Astrocyte of the spinal cord (primary cell): ENCODE measurements at regions not wholly inside any gene's neighbourhood (a gene's known extent, or its start where the extent isn't known, plus 50 kb on each side); places are given as distances from the start of the nearest gene placed in this dataset.
A peak's percentile ranks its signal among the peaks of the same experiment; 100 is the strongest.

Experiments used
- DNase-seq: peaks from one replicate; pipeline ENCODE4 v3.0.0; 2011; ENCODE audit warnings: low read depth, low spot score
- H3K4me3 ChIP-seq: 2 replicates; pipeline ENCODE4 v1.5.1; 2011; ENCODE audit warnings: low read depth, mild to moderate bottlenecking, low read length, moderate library complexity
- in situ Hi-C: cut with HindIII; loops from 2 replicates; pipeline ENCODE4 v1.10.0; 2017; ENCODE audit warnings: low sequenced_read_pairs
- TF ChIP-seq, protein P1 (sequence below): IDR thresholded peaks from 2 replicates; pipeline ENCODE4 v1.5.1; 2012; ENCODE audit warnings: low read depth, mild to moderate bottlenecking, low read length, inconsistent platforms

DNA sequence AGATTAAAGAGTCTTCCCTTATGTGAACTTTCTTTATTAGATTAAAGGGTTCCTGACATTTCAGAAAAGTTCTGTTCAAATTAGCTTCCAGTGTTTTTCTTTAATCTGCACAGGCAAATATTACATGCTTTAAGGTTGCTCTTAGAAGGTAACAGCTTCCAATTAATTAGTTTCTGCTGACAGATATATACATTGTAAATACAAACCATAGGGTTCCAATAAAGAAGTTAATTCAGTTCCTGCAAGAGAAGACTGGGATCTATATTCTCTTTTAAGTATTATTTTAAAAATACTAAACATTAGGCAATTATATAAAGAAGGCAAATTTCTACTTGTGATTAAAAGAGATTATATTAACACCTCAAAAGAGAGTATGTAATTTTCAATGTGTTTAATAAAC is 795.7 kb downstream of the MAT2B start:
- DNase-seq, result no peak
- TF ChIP-seq, protein P1, sequence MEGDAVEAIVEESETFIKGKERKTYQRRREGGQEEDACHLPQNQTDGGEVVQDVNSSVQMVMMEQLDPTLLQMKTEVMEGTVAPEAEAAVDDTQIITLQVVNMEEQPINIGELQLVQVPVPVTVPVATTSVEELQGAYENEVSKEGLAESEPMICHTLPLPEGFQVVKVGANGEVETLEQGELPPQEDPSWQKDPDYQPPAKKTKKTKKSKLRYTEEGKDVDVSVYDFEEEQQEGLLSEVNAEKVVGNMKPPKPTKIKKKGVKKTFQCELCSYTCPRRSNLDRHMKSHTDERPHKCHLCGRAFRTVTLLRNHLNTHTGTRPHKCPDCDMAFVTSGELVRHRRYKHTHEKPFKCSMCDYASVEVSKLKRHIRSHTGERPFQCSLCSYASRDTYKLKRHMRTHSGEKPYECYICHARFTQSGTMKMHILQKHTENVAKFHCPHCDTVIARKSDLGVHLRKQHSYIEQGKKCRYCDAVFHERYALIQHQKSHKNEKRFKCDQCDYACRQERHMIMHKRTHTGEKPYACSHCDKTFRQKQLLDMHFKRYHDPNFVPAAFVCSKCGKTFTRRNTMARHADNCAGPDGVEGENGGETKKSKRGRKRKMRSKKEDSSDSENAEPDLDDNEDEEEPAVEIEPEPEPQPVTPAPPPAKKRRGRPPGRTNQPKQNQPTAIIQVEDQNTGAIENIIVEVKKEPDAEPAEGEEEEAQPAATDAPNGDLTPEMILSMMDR, result no peak
- no peak overlapping the region for H3K4me3 ChIP-seq
- in situ Hi-C loops, result no loop called here

DNA sequence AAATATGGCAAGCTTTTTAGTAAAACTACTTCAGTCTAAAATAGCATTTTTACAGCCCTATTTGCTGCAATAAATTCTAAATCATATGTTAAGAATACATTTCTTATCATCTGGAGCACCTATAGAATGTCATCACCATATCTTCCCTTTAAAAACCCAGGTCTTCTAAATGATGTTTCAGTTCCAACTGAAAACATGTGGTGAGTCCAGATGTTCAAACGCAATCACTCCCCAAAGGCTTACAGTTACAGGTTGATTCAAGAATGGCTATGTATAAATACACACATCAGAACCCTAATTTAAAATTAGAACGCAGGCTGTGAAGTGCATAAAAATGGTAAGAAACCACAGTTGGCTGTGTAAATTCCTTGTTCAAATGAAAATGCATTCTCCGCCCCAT is 796.3 kb downstream of the MAT2B start:
- no peak overlapping the region for H3K4me3 ChIP-seq
- no peak for DNase-seq
- in situ Hi-C loops, result no loop called here
- TF ChIP-seq, protein P1, result no peak

DNA sequence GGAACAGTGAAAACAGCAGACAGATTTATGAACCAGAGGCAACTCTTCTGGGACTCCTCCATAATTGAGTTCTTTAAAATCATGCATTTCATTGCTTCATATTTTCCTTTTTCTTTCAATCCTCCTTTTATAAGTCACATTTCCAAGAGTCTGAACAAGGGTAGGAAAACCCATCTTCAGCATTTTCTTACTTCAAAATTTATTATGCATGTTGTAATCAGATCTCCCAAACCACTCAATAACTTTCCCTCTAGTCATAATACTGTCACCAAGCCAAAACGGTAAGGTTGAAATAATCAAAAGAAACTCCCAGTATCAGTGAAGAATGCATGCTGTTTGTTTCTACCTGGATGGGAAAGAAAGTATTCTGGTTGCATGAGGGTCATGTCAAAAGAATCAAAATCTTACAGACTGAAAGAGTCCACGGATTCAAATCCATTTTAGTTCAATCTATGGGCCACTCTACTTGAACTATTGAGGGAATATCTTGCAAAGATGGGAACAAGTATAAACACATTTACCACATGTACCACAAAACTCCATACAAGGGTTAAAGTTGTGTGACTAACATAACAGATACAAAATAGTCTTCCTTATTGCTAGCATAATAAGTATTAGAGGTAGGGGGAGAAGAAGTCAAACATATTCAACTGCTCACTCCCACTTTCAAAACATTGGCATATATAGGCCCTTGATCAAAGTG is 797.3 kb downstream of the MAT2B start:
- TF ChIP-seq, protein P1, result no peak
- H3K4me3 ChIP-seq, result no peak overlapping the region
- in situ Hi-C loops, result no loop called here
- DNase-seq, result peak; percentile 22

DNA sequence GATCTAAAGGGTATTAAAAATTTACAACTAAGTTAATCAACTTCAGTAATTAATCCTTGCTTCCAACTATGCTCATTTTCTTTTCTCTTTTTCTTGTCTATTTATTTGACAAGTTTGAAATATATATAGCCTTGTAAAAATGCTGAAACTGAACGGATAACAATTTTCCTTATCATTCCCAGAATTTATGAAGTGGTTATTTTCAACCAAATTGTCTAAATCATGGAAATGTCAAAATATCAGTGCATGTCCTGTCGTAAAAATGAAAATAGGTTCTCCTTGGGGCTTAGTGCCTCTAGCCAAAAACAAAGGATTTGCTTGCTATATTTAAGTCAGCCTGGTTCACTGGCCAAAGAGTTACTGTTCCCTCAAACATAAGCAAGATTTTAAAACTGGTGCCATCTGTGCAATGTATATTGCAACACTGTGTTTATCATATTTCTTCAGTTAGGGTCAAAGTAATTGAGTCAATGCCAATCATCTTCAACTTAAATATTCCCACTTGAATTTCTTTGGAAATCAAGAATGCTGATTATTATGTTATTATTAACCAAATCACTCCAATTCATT is 798.3 kb downstream of the MAT2B start:
- in situ Hi-C loops, result no loop called here
- H3K4me3 ChIP-seq, result no peak overlapping the region
- TF ChIP-seq, protein P1, result no peak
- DNase-seq, result no peak

DNA sequence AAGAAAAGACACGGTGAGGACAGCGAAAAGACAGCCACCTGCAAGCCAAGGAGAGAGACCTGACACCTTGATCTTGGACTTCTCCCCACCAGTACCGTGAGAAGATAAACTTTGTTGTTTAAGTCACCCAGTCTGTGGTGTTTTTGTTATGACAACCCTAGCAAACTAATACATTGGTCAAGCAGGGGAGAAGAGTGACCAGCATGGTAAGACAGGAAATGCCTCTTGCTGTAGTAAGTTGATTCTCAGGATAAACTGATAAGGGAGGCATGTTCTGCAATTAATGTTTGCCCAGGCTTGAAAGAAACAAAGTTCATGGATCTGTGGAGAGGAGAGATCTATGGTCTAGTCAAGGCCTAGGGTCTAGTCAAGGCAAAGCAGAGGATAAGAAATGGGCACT is 801.2 kb downstream of the MAT2B start:
- H3K4me3 ChIP-seq, result no peak overlapping the region
- TF ChIP-seq, protein P1, result no peak
- in situ Hi-C loops, result no loop called here
- DNase-seq, result peak; percentile 37

DNA sequence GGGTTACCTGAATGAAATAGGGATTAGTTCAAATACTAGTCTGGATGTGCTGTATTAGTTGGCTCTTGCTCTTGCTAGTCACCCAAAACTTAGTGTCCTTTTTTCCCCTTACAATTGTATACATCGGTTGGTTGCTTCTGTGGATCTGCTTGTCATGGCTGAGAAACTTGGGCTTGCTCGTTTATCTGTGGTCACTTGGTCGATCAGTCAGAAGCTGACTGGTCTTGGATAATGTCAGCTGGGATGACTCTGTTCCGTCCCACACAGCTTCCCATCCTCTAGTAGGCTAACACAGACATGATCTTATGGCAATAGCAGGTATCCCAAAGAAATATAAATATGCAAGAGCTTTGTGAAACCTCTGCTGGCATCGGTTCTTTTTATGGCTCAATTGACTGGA is 807.4 kb downstream of the MAT2B start:
- TF ChIP-seq, protein P1, result no peak
- no peak for DNase-seq
- no peak overlapping the region for H3K4me3 ChIP-seq
- in situ Hi-C loops, result no loop called here
